ENCODE measurements at regions not wholly inside any gene's neighbourhood (a gene's known extent, or its start where the extent isn't known, plus 50 kb on each side); places are given as distances from the start of the nearest gene placed in this dataset.

DNA sequence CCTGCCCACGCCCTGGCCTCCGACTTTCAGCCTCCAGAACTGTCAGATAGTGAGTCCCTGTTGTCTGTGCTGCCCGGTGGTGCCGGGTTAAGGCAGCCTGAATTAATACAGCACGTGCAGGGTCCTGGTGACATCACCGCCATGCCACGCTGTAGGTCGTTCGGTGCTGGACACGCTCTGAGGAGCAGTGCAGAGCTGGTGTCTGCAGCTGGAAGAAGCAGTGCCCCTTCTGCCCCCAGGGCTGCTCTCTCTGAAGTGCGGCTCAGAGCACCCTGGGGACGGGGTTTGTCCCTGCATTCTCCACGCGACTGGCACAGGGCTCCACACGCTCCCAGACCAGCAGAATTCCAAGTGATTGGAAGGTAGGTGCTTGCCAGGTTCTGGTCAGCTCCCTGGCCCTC is 831.5 kb downstream of the TBC1D22A start:
- no peaks in the 10 kb centered on the region for H3K27me3 ChIP-seq (replicated peaks; ENCODE audit: insufficient read depth, low read length)

DNA sequence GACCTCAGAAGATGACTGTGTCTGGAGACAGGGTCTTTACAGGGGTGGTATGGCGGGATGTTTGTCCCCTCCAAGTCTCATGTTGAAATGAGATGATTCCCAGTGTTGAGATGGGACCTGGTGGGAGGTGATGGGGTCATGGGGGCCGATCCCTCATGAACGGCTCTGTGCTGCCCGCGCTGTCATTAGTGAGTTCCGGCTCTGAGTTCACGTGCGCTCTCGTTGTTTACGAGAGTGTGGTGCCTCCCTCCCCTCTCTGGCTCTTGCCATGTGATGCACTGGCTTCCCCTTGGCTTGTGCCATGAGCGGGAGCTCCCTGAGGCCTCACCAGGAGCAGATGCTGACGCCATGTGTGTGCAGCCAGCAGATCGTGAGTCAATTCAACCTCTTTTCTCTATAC is 830.8 kb downstream of the TBC1D22A start:
- H3K9me3 ChIP-seq (replicated peaks; ENCODE audit: insufficient read depth, low read length), result no peaks in the 10 kb centered on the region
- H3K4me2 ChIP-seq (ENCODE audit: low read depth, low read length), result no peak overlapping the region
- H2AFZ ChIP-seq (ENCODE audit: low read length), result no peak overlapping the region
- H3K4me1 ChIP-seq (ENCODE audit: low read length), result no peaks in the 10 kb centered on the region
- TF ChIP-seq EZH2phosphoT487 (IDR thresholded peaks at IDR 0.05; ENCODE audit: low read length) (no peak), EZH2 (optimal IDR thresholded peaks at IDR 0.05; ENCODE audit: low read depth, low read length) (no peak)
- TF ChIP-seq, protein P1, sequence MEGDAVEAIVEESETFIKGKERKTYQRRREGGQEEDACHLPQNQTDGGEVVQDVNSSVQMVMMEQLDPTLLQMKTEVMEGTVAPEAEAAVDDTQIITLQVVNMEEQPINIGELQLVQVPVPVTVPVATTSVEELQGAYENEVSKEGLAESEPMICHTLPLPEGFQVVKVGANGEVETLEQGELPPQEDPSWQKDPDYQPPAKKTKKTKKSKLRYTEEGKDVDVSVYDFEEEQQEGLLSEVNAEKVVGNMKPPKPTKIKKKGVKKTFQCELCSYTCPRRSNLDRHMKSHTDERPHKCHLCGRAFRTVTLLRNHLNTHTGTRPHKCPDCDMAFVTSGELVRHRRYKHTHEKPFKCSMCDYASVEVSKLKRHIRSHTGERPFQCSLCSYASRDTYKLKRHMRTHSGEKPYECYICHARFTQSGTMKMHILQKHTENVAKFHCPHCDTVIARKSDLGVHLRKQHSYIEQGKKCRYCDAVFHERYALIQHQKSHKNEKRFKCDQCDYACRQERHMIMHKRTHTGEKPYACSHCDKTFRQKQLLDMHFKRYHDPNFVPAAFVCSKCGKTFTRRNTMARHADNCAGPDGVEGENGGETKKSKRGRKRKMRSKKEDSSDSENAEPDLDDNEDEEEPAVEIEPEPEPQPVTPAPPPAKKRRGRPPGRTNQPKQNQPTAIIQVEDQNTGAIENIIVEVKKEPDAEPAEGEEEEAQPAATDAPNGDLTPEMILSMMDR (IDR thresholded peaks at IDR 0.05; ENCODE audit: low read length), result no peak
- DNase-seq, result no peak
- no peak overlapping the region for H3K9ac ChIP-seq (ENCODE audit: low read length)
- H3K27me3 ChIP-seq (replicated peaks; ENCODE audit: insufficient read depth, low read length), result no peaks in the 10 kb centered on the region
- H3F3A ChIP-seq (ENCODE audit: insufficient read depth, low read length), result no peaks in the 10 kb centered on the region
- H3K36me3 ChIP-seq (replicated peaks; ENCODE audit: insufficient read depth, low read length), result no peaks in the 10 kb centered on the region
- H3K27ac ChIP-seq (ENCODE audit: low read length), result no peak overlapping the region
- no peaks in the 10 kb centered on the region for H3K79me2 ChIP-seq (ENCODE audit: low read length)
- no peaks in the 10 kb centered on the region for H4K20me1 ChIP-seq (ENCODE audit: insufficient read depth, low read length)
- no peak overlapping the region for H3K4me3 ChIP-seq (ENCODE audit: low read length)
- no peaks in the 10 kb centered on the region for H3K9me2 ChIP-seq (replicated peaks; ENCODE audit: insufficient read depth, low read length)

More for the DNA sequence above, 831.5 kb downstream of the TBC1D22A start:
- Histone ChIP-seq H3K36me3 (replicated peaks; ENCODE audit: insufficient read depth, low read length) (no peaks in the 10 kb centered on the region), H3K27ac (ENCODE audit: low read length) (no peak overlapping the region), H3K4me3 (ENCODE audit: low read length) (no peak overlapping the region), H3K4me1 (ENCODE audit: low read length) (no peaks in the 10 kb centered on the region), H3K4me2 (ENCODE audit: low read depth, low read length) (no peak overlapping the region), H2AFZ (ENCODE audit: low read length) (no peak overlapping the region), H3K9me2 (replicated peaks; ENCODE audit: insufficient read depth, low read length) (no peaks in the 10 kb centered on the region), H3F3A (ENCODE audit: insufficient read depth, low read length) (no peaks in the 10 kb centered on the region), H3K9ac (ENCODE audit: low read length) (no peak overlapping the region), H3K79me2 (ENCODE audit: low read length) (no peaks in the 10 kb centered on the region), H3K9me3 (replicated peaks; ENCODE audit: insufficient read depth, low read length) (no peaks in the 10 kb centered on the region), H4K20me1 (ENCODE audit: insufficient read depth, low read length) (no peaks in the 10 kb centered on the region)
- no peak for DNase-seq
- TF ChIP-seq, protein P1 (IDR thresholded peaks at IDR 0.05; ENCODE audit: low read length), result no peak

DNA sequence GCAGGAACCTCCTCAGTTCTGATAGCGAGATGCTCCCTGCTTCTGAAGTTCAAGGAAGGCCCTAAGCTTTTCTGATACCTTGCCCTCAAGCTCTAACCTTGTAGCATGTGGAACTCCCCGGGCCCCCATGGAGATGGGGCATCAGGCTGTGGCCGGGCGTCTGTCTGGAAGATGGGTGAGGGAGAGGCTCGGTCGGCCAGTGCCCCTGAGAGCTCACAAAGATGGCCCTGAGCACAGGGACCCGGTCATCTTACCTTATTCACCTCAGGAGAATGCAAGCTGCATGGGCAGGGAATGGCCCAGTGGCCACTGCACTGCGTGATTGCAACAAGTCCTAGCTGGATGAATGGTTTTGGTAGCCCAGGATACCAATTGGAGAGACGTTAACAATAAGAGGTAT is 830.3 kb downstream of the TBC1D22A start:
- Histone ChIP-seq H3K27ac (ENCODE audit: low read length) (no peak overlapping the region), H3K9me3 (replicated peaks; ENCODE audit: insufficient read depth, low read length) (no peaks in the 10 kb centered on the region), H3K4me3 (ENCODE audit: low read length) (no peak overlapping the region), H4K20me1 (ENCODE audit: insufficient read depth, low read length) (no peaks in the 10 kb centered on the region), H3K9ac (ENCODE audit: low read length) (no peak overlapping the region), H3K27me3 (replicated peaks; ENCODE audit: insufficient read depth, low read length) (no peaks in the 10 kb centered on the region), H3K4me2 (ENCODE audit: low read depth, low read length) (no peak overlapping the region), H3K79me2 (ENCODE audit: low read length) (no peaks in the 10 kb centered on the region), H3K36me3 (replicated peaks; ENCODE audit: insufficient read depth, low read length) (no peaks in the 10 kb centered on the region), H3K9me2 (replicated peaks; ENCODE audit: insufficient read depth, low read length) (no peaks in the 10 kb centered on the region), H3F3A (ENCODE audit: insufficient read depth, low read length) (no peaks in the 10 kb centered on the region), H2AFZ (ENCODE audit: low read length) (no peak overlapping the region), H3K4me1 (ENCODE audit: low read length) (no peaks in the 10 kb centered on the region)
- TF ChIP-seq EZH2phosphoT487 (IDR thresholded peaks at IDR 0.05; ENCODE audit: low read length) (no peak), EZH2 (optimal IDR thresholded peaks at IDR 0.05; ENCODE audit: low read depth, low read length) (no peak)
- TF ChIP-seq, protein P1 (IDR thresholded peaks at IDR 0.05; ENCODE audit: low read length), result no peak
- DNase-seq, result no peak

Measured in MM.1S (cell line).